HG03342 (cell line): ENCODE measurements at regions not wholly inside any gene's neighbourhood (a gene's known extent, or its start where the extent isn't known, plus 50 kb on each side); places are given as distances from the start of the nearest gene placed in this dataset.

Source experiments
- ATAC-seq: cut with Tn5 transposase; IDR thresholded peaks from one replicate; pipeline ENCODE4 v1.9.1; 2021; ENCODE audit warnings: mild to moderate bottlenecking, moderate library complexity; ENCODE audit not compliant: unreplicated experiment

DNA sequence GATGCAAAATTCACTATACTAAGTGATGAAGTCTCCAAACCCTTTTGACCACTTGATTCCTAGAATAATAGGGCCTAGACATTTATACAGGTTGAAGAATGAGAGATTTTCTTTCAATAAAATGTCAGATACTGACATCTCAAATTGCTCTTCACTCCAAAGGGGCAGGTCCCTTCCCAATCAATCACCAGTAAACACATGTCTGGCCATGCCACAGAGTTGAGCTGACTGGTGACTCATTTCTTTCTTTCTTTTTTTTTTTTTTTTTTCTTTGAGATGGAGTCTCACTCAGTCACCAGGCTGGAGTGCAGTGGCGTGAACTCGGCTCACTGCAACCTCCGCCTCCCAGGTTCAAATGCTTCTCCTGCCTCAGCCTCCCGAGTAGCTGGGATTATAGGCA lies 388.6 kb upstream of the BTBD3 start:
- ATAC-seq = no peak

DNA sequence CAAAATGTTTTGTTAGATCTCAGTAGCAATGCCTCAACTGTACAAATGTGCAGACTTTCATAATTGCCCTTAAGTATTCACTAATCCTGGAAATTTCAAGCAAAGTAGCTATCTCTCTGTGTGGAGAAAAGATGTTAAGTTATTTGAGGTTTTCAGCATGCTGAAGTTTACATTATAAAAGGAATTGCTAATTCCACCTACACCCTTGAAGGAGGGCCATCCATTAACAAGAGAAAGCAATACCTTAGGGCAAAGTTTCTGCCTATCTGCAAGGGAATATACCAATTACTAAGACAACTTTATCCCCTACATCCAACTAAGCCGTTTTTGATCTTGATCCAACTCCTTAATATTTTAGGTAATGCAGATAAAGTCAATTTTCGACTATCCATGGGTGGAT lies 380.7 kb upstream of the BTBD3 start:
- no peak for ATAC-seq

DNA sequence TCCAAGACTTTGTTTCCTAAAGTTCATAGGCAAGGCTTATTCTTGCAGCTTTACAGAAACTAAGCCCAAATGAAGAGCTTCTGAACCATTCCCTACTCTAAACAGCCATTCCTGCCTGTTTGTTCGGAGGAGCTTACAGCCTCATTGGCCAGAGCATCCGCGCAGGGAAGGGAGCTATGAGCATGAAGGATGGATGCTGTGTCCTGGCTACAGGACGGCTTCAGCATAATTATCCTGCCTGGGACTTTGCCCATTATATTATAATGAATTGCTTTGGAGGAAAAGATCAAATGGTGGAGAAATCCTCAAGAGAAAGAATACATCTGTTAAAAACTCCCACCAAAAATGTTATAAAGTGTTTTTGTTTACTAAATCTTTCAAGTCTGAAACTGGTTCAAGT lies 378.2 kb upstream of the BTBD3 start:
- ATAC-seq = no peak

DNA sequence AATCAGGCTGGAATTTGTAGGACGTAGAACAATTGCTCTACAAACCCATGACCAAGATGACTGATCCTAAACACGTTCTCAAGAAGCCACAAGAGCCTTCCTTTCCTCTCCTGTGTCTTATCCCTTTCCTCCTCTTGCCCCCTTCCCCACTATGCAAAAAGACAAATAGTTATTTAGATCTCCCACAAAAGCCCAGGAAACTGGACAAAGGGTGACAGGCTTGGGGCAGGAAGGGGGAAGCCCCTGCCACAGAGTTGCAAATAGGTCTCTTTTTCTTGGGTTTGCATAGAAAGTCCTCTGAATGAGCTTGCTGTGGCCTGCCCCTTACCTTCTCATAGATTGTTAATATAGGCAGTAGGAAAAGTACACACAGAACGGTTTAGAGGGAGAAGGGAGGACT lies 377.1 kb upstream of the BTBD3 start:
- ATAC-seq = no peak

DNA sequence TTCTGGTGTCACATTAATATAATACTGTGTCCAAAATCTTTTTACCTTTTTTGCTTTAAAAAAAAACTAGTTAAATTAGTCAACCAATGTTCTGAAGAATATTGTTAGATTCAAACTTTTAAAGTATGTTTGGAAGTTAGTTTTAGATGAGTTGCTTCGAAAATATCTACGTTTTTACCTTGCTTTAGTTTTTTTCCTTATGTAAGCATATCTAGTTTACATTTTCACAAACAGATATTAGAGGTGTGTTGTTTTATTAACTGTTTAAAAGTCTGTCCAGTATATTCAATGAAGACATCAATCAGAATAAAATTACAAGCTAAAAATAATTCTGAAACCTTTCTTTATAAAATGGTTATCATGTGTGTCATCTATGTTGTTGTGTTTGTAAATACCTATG lies 375.0 kb upstream of the BTBD3 start:
- no peak for ATAC-seq

DNA sequence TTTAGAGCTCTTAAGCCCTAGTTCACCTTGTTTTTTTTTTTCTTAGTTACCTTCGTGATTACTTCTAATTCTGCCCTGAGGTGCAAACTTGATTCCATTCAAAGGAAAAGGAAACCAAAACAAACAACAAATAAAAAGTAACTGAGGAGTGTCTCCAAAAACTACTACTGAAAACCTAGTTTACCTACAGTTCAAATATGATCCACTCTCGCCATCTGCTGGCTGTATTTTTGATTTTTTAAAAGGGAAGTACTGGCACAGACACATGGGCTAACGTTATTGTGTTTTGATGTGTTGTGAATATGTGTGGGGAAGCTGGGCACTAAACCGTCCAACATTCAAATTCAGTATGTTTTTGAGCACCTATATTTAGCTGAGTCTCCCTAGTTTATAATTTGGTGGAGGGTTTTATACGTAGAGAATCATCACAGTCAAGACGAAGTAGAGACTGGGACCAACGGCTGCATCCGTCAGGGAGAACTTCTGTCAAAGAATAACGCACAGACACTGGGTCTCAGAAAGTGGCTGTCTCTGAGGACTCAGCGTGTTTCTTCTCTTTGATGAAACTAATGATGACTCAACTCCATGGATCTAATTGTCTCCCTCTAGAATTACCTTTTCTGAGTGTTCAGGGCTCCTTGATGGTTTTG lies 373.5 kb upstream of the BTBD3 start:
- peak; percentile 76 for ATAC-seq

DNA sequence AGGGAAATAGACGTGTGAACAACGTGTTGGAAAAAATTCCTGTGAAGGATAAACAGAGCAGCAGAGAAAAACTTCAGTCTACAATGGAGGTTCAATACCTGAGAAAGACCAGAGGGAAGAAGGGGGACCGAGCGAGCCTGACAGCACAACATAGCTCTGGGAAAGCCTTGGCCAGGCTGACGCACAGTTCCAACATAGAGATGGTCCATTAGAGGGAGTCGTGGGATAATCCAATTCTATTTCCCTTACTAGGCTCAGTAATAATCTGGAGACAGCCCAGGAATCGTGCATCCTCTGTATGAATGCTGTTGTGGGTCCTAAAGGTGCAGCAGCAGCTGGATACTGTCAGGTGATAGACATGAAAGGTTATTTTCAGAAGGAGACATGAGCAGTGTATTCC lies 370.8 kb upstream of the BTBD3 start:
- no peak for ATAC-seq

DNA sequence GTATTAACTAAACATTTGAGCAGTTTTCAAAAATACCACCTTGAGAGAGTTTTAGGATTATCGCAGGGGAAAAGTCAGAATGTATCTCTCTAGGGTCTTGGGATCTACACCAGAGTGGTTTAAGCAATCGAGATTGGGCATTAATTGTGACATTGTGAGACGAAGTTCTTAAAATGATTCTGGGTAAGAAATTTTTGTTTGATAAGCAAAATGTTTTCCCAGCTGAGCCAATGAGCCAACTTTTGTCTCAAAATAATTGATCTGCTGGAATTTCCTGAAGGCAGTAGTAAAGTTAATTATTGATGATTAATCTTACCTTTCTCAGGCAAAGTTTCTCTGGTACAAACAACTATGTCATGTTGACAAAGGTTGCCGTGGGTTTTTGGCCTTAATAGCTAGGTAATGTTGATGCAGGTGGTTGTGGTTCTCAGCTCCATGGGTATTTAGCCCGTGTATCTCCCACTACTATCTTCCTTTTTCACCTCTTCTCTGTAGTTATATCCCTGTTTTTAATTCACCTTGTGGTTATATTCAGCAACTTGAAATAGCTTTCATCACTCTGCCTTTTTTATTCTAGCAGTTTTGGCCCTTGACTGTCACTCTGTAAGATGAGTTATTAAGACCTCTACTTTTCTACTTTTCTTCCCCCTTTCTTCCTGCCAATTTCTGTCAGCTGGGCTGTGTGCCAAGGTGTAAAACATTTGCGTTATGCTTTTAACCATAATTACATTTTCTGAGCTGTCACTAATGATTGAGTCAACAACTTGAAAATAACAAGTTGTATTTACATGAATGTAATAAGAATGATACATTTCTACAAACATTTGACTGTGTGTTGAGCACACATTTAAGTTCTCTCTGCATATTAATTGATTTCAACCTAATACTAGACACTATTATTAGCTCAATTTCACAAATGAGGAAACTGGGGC lies 368.3 kb upstream of the BTBD3 start:
- ATAC-seq = no peak

DNA sequence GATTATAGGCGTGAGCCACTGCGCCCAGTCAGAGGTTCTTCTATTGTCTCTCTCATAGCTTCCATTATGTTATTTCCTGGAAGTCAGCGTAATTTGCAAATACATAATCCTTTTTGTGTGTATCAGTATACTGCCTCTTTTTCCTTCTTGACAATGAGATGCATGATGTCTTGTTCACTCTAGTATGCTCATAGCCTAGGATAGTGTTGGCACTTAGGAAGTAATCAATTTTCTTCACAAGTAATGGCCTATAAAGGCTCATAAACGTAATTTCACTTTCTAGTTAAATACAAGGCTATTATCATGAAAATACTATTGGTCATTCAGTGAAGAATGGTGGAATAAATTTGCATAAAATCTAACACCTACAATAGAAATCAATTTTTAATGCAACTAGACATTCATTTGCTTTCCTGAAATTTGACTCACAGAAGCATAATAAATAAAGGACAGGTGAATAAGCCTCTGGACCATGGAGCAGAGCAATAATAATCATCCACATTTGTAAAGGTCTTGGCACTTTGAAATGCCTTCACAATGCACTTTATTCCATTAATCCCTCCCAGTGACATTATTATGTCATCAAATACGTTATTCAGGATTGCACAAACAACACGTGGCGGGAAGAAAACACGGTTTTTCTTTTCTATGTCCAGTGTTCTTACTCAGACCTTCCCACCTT lies 366.9 kb upstream of the BTBD3 start:
- no peak for ATAC-seq

DNA sequence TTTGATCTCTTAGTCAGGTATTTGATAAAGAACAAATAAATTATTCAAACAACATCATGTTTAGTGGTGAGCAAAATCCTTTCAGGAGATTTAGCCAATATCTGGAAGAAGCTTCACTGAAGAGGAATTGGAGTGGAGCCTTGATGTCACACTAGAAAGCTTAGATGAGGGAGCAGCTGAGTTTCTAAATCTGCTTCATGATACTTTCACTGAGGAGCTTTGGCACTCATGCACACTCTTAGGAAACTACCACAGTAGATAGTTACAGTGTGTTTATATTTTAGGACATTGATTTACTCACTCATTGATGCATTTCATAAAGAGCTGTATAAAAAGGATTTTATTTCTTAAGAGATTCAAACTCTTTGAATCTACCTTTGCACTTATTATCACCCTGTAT lies 366.2 kb upstream of the BTBD3 start:
- no peak for ATAC-seq

DNA sequence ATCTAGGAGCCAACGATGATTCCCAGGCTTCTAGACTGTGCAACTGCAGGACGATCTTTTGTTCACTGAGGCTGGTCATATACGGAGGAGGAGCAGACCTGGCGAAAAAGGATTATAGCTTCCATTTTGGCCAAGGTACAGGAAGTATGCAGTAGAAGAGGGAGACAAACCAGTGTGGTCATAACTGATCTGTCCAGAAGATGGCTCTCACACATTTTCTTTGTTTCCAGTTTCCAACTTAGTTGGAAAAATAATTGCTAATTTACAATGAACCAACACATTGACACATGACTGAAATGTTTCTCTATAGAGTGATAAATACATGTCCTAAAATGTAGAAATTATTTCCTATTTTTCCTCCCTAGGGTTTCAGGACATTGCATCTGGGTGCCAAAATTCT lies 364.1 kb upstream of the BTBD3 start:
- no peak for ATAC-seq

DNA sequence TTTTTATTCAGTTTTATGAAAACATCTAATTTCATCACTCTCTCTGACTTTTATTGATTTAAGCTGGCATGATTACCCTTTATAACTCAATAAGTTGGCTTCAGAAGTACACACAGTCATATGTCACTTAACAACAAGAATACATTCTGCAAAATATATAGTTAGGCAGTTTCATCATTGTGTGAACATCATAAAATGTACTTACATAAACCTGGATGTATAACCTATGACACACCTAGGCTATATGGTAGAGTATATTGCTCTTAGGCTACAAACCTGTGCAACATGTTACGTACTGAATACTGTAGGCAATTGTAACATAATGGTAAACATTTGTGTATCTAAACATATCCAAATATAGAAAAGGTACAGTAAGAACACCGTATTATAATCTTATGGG lies 362.2 kb upstream of the BTBD3 start:
- ATAC-seq = no peak

DNA sequence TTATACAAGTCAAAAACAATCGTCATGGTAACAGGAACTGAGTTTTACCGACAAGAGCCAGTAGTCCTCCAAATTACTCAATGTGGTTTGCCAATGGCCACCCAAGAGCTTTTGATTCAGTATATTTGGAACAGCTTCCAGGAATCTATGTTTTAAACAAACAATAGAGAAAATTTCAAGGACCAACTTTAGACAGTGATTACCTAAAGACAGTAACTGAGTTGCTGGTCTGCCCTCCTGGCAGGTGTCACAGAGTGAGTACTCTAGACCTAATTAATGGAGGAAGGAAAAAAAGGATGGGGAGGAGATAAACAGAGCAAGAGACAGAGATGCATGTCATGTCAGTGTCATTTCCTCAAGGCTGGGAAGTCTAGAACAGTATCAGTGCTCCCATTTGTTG lies 361.3 kb upstream of the BTBD3 start:
- no peak for ATAC-seq

DNA sequence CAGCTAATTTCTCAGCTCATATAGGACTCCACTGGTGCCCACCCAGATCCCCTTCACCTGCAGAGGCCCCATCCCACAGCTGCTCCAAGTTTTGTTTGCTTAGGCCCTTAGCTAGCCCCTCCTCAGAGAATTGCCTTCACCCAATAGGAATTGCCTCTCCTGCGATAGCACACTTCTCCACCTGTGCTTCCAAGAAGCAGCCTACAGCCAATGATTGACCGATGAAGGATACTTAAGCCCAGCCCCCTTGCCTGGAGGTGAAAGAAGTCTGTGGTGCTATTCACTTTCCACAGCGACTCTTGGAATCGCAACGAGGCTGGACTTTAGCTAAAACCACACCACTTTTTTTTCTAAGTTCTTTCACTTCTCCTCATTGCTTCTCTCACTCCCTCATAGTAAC lies 353.2 kb upstream of the BTBD3 start:
- ATAC-seq = no peak

DNA sequence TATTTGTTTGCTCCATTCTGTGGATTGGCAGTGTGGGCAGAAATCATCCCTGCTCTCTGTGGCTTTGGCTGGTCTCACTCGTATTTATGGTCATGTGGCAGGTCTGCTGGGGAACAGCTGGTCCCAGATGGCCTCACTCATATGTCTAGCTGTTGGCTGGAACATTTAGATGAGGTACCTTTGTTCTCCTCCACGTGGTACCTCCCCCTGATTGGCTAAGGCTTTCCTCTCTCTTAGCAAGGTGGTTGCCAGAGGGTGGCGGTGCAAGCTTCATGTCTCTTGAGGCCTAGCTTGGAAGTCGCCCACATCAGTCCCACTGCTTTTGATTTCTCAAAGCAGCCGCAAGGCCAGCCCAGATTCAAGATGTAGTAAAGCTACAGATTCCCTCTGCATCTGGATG lies 348.5 kb upstream of the BTBD3 start:
- ATAC-seq = no peak

DNA sequence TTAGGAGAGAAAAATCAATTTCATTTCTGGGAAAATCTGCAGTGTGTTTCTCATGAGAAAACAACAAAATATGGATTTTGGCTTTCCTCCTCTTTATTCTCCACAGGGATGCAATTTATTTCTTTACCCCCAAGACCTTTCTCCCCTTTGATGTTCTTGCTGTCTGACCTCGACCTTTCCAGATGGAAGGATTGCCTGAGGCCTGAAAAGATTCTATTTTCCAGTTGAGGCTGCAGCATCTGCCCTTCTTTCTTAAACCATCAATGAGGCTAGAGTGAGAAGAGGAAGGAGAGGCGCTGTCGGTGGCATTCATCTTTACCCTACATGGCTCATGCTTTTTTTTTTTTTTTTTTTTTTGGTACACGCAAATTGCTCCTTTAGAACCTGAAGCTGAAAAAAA lies 344.2 kb upstream of the BTBD3 start:
- no peak for ATAC-seq

DNA sequence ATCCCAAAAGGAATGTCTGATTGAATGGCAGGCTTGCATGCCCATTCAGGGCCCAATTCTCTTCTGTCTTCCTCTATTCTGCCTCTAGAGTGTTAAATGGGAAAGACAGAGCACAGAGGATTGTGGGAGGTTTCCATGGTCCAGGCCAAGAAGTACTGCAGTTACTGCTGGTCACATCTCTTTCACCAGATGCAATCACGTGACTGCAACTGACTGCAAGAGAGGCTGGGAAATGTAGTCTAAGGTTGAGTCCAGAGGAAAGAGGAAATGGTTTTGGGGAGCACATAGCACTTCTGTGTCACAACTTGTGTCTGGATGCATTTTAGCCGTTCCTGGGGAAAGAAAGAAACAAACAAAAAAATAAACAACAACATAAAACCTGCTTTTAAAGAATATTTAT lies 336.4 kb upstream of the BTBD3 start:
- ATAC-seq = no peak

DNA sequence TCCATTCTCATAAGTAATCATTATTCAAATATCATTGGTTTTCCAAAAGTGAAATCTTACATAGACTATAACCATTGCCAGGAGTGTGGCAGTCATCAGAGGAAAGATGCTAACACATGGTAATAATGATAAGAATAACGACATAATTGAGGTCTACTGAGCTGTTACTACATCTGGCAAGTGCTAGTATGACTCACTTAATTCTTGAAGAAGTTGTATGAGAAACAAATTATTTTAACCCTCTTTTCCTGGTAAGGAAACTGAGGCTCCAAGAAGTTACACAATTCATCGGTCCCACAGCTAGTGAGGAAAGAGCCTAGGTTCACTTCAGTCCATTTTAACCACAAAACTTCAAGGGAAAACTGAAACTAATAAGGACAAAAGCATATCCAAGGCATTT lies 335.6 kb upstream of the BTBD3 start:
- ATAC-seq = no peak

DNA sequence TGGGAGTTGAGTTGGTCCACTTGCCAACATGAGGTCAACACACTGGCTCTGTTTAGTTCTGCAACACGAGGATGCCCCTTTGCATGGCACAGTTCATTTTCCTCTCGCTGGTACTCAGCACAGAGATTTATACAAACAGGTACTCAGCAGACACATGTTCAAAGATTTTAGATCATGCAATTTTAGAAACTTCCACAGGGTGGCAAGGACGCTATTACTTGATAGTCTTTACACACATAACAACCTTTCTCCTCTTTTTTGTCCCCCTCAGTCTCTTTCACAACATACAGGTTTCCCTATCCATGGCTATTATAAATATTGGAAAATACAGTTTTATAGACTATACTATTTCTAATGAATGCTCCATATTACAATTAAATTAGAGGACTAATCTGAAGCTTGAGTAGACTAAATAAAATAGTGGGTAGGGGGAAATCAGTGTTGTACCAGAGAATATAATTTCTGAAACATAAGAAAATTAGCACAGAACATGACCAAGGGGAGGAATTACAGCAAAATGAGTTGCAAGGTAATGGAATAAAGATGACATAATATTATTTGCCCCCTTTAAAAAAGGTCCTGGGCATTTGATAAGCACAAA lies 331.8 kb upstream of the BTBD3 start:
- no peak for ATAC-seq

DNA sequence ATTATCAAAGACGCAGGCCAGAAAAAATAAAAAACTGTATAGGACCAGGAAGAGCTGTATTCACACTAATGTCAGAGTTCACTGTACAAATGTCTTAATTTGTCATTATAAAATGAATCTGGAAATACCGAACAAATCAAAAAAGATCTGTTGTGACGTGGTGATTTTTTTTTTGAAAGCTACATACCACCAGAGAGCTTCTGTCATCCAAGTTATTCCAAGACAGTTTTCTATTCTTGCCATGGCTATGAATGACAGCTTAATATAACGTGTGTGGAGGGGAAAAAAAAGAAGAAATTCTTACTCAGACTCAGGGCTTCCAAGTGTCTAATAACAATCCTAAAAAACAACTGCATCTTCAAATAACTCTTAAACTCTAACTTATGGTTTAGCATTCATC lies 328.8 kb upstream of the BTBD3 start:
- ATAC-seq = no peak

DNA sequence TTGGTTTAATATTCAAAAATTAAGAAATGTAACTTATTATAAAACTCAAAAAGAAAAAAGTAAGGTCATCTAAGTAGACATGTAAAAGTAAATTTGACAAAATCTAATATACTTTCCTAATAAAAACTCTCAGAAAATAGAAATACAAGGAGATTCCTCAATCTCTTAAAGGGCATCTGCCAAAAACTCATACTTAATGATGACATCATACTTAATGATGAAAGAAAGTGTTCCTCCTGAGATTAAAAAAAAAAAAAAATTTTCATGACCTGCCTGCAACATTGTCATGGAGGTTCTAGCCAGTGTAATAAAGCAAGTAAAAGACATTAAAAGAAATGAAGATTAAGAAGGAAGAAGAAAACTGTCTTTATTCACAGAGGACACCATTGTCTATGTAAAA lies 325.7 kb upstream of the BTBD3 start:
- no peak for ATAC-seq

DNA sequence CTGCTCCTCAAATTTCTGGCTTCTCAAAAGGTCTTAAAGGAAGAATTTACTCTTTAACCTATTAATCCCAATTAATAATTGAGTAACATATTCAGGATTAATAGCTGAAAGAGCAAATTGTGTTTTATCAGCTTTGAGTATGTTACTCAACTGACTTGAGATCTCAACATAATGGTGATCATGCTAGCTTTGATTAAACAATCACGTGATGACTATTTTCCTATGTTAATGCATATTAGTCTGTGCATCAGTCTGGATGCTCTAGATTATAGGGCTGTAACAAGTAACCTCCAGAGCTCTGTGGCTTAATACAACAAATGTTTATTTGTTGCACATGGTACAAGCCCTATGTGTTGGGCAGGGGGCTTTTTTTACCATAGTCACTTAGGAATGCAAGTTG lies 313.4 kb upstream of the BTBD3 start:
- ATAC-seq = no peak
